SH-SY5Y (cell line): ENCODE measurements at regions not wholly inside any gene's neighbourhood (a gene's known extent, or its start where the extent isn't known, plus 50 kb on each side); places are given as distances from the start of the nearest gene placed in this dataset.

Experiments used
- GATA2 ChIP-seq: IDR thresholded peaks from 2 replicates; pipeline ENCODE4 v1.6.1; 2011; ENCODE audit warnings: mild to moderate bottlenecking, low read depth, low read length
- GATA3 ChIP-seq: IDR thresholded peaks from 2 replicates; pipeline ENCODE4 v1.6.1; 2011; ENCODE audit warnings: low read depth, mild to moderate bottlenecking, low read length, moderate library complexity

- TF ChIP-seq GATA3 (no peak), GATA2 (no peak)
These were observed 141.3 kb upstream of the HMGN3 start for GRCh38 chr6:79375635-79376337.

GRCh38 chr6:79374308-79374707 is 139.8 kb upstream of the HMGN3 start:
- TF ChIP-seq GATA3 (no peak), GATA2 (no peak)

GRCh38 chr6:79373880-79374279 is 139.4 kb upstream of the HMGN3 start:
- TF ChIP-seq GATA2 (no peak), GATA3 (no peak)

GRCh38 chr6:79373246-79373645 is 138.8 kb upstream of the HMGN3 start:
- TF ChIP-seq GATA2 (no peak), GATA3 (no peak)

- no peak; the same call in 1 of the 2 replicates for TF ChIP-seq GATA2
These were observed 138.3 kb upstream of the HMGN3 start for GRCh38 chr6:79372757-79373156.

GRCh38 chr6:79369026-79369425 is 134.5 kb upstream of the HMGN3 start:
- TF ChIP-seq GATA2 (no peak), GATA3 (no peak)

GRCh38 chr6:79353226-79353625 is 118.7 kb upstream of the HMGN3 start:
- TF ChIP-seq GATA2 (no peak), GATA3 (no peak)

GRCh38 chr6:79338493-79338892 is 104.0 kb upstream of the HMGN3 start:
- TF ChIP-seq GATA2 (no peak), GATA3 (no peak)

- TF ChIP-seq GATA3 (no peak), GATA2 (no peak)
These were observed 100.7 kb upstream of the HMGN3 start for GRCh38 chr6:79335133-79335674.

GRCh38 chr6:79334674-79335073 is 100.2 kb upstream of the HMGN3 start:
- TF ChIP-seq GATA2 (no peak), GATA3 (no peak)

GRCh38 chr6:79330704-79331103 is 96.2 kb upstream of the HMGN3 start:
- TF ChIP-seq GATA3 = no peak
- no peak for TF ChIP-seq GATA2

- TF ChIP-seq GATA3 = no peak
- no peak for TF ChIP-seq GATA2
These were observed 78.8 kb upstream of the HMGN3 start for GRCh38 chr6:79313254-79313653.

GRCh38 chr6:79307321-79308036 is 73.0 kb upstream of the HMGN3 start:
- TF ChIP-seq GATA3 = no peak
- TF ChIP-seq GATA2 = no peak

- TF ChIP-seq GATA3 = no peak
- TF ChIP-seq GATA2 = no peak
These were observed 70.5 kb upstream of the HMGN3 start for GRCh38 chr6:79305020-79305419.

- TF ChIP-seq GATA2 (no peak), GATA3 (no peak)
These were observed 67.9 kb upstream of the HMGN3 start for GRCh38 chr6:79302341-79302740.
